Osteoblast (primary cell): ENCODE measurements at regions not wholly inside any gene's neighbourhood (a gene's known extent, or its start where the extent isn't known, plus 50 kb on each side); places are given as distances from the start of the nearest gene placed in this dataset.

Experiments used
- DNase-seq: peaks from one replicate; pipeline ENCODE4 v3.0.0; 2011; ENCODE audit warnings: low spot score, mixed read lengths; ENCODE audit not compliant: insufficient read length; ENCODE audit errors: missing footprints
- H2AFZ ChIP-seq: 2 replicates; pipeline ENCODE4 v1.6.0; 2011; ENCODE audit warnings: mild to moderate bottlenecking, low read length
- H3K27ac ChIP-seq: 2 replicates; pipeline ENCODE4 v1.5.1; 2011; ENCODE audit warnings: mild to moderate bottlenecking, low read depth, low read length, moderate library complexity
- H3K27me3 ChIP-seq: 2 replicates; pipeline ENCODE4 v1.6.0; 2012; ENCODE audit warnings: mild to moderate bottlenecking, control low read depth, inconsistent platforms, low read length, moderate library complexity; ENCODE audit not compliant: insufficient read depth
- H3K36me3 ChIP-seq: 2 replicates; pipeline ENCODE4 v1.5.1; 2011; ENCODE audit warnings: mild to moderate bottlenecking, low read length, control low read depth, moderate library complexity; ENCODE audit not compliant: insufficient read depth
- H3K4me1 ChIP-seq: 2 replicates; pipeline ENCODE4 v1.5.1; 2011; ENCODE audit warnings: mild to moderate bottlenecking, low read length, control low read depth, moderate library complexity; ENCODE audit not compliant: insufficient read depth
- H3K4me2 ChIP-seq: 2 replicates; pipeline ENCODE4 v1.6.0; 2011; ENCODE audit warnings: mild to moderate bottlenecking, low read length; ENCODE audit not compliant: insufficient read depth
- H3K4me3 ChIP-seq: fragments of 200-600 bp; sonication (generic); 3 replicates; pipeline ENCODE4 v1.5.1; 2012; ENCODE audit warnings: mild to moderate bottlenecking, low read length, inconsistent platforms; ENCODE audit not compliant: insufficient read depth
- H3K79me2 ChIP-seq: 2 replicates; pipeline ENCODE4 v1.6.0; 2012; ENCODE audit warnings: mild to moderate bottlenecking, low read length, control low read depth, inconsistent platforms; ENCODE audit not compliant: insufficient read depth
- H3K9me3 ChIP-seq: 2 replicates; pipeline ENCODE4 v1.5.1; 2011; ENCODE audit warnings: low read depth, low read length, control low read depth
- H4K20me1 ChIP-seq: 2 replicates; pipeline ENCODE4 v1.6.0; 2012; ENCODE audit warnings: mild to moderate bottlenecking, low read length, control low read depth; ENCODE audit not compliant: insufficient read depth
- CTCF ChIP-seq: IDR thresholded peaks from 2 replicates; pipeline ENCODE4 v1.5.1; 2011; ENCODE audit warnings: mild to moderate bottlenecking, low read depth, low read length, moderate library complexity; ENCODE audit errors: extremely low read depth

- Histone ChIP-seq H3K4me1 (no peaks in the 10 kb centered on the region), H3K79me2 (no peaks in the 10 kb centered on the region), H4K20me1 (no peaks in the 10 kb centered on the region), H3K4me3 (no peak overlapping the region), H3K27ac (no peak overlapping the region), H3K4me2 (no peak overlapping the region), H3K36me3 (no peaks in the 10 kb centered on the region), H2AFZ (no peak overlapping the region), H3K27me3 (no peaks in the 10 kb centered on the region), H3K9me3 (no peaks in the 10 kb centered on the region)
- no peak for TF ChIP-seq CTCF
- no peak for DNase-seq
These were observed 161.3 kb upstream of the USP25 start for GRCh38 chr21:15568516-15568915.

- Histone ChIP-seq H3K9me3 (no peaks in the 10 kb centered on the region), H3K27ac (no peak overlapping the region), H3K79me2 (no peaks in the 10 kb centered on the region), H3K4me1 (no peaks in the 10 kb centered on the region), H4K20me1 (no peaks in the 10 kb centered on the region), H3K4me3 (no peak overlapping the region), H3K4me2 (no peak overlapping the region), H3K36me3 (no peaks in the 10 kb centered on the region), H3K27me3 (no peaks in the 10 kb centered on the region), H2AFZ (no peak overlapping the region)
- no peak for DNase-seq
- TF ChIP-seq CTCF = no peak
These were observed 142.9 kb upstream of the USP25 start for GRCh38 chr21:15586752-15587427.

GRCh38 chr21:15592271-15592860 is 137.4 kb upstream of the USP25 start:
- H3K36me3 ChIP-seq = no peaks in the 10 kb centered on the region
- DNase-seq = peak; percentile 66
- H3K27ac ChIP-seq = no peak overlapping the region
- H3K9me3 ChIP-seq = no peaks in the 10 kb centered on the region
- no peak overlapping the region for H3K4me3 ChIP-seq
- H3K4me2 ChIP-seq = no peak overlapping the region
- peaks cover 3% of the 10 kb centered on the region for H3K27me3 ChIP-seq
- H2AFZ ChIP-seq = no peak overlapping the region
- TF ChIP-seq CTCF = peak; percentile 67
- H4K20me1 ChIP-seq = no peaks in the 10 kb centered on the region
- H3K4me1 ChIP-seq = no peaks in the 10 kb centered on the region
- no peaks in the 10 kb centered on the region for H3K79me2 ChIP-seq

- Histone ChIP-seq H4K20me1 (no peaks in the 10 kb centered on the region), H3K4me1 (no peaks in the 10 kb centered on the region), H3K4me3 (no peak overlapping the region), H3K27ac (no peak overlapping the region), H3K36me3 (no peaks in the 10 kb centered on the region), H3K4me2 (no peak overlapping the region), H3K79me2 (no peaks in the 10 kb centered on the region), H2AFZ (no peak overlapping the region), H3K27me3 (peaks cover 3% of the 10 kb centered on the region), H3K9me3 (no peaks in the 10 kb centered on the region)
- TF ChIP-seq CTCF = no peak
- no peak for DNase-seq
These were observed 136.8 kb upstream of the USP25 start for GRCh38 chr21:15592957-15593356.
